ENCODE measurements at regions not wholly inside any gene's neighbourhood (a gene's known extent, or its start where the extent isn't known, plus 50 kb on each side); places are given as distances from the start of the nearest gene placed in this dataset.

GRCh38 chr1:73066866-73067265 lies 784.5 kb upstream of the NEGR1 start:
- TF ChIP-seq, protein P1, sequence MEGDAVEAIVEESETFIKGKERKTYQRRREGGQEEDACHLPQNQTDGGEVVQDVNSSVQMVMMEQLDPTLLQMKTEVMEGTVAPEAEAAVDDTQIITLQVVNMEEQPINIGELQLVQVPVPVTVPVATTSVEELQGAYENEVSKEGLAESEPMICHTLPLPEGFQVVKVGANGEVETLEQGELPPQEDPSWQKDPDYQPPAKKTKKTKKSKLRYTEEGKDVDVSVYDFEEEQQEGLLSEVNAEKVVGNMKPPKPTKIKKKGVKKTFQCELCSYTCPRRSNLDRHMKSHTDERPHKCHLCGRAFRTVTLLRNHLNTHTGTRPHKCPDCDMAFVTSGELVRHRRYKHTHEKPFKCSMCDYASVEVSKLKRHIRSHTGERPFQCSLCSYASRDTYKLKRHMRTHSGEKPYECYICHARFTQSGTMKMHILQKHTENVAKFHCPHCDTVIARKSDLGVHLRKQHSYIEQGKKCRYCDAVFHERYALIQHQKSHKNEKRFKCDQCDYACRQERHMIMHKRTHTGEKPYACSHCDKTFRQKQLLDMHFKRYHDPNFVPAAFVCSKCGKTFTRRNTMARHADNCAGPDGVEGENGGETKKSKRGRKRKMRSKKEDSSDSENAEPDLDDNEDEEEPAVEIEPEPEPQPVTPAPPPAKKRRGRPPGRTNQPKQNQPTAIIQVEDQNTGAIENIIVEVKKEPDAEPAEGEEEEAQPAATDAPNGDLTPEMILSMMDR (IDR thresholded peaks at IDR 0.05) = no peak
- no peak for TF ChIP-seq POLR2A (IDR thresholded peaks at IDR 0.05)
